B cell (primary cell): ENCODE measurements at regions not wholly inside any gene's neighbourhood (a gene's known extent, or its start where the extent isn't known, plus 50 kb on each side); places are given as distances from the start of the nearest gene placed in this dataset.

Experiments used
- ATAC-seq: fragments of 200-7000 bp; cut with Tn5 transposase; one replicate; pipeline ENCODE4 v1.10.0; 2021; ENCODE audit warnings: low read depth, mild to moderate bottlenecking, moderate number of reproducible peaks, moderate library complexity
- CTCF ChIA-PET: fragments of 350-600 bp; sonication (Branson Sonifier 250); formaldehyde crosslinking; loops from one replicate; lab custom pipeline; 2021; ENCODE audit warnings: antibody characterized with exemption, inconsistent platforms; lab: Charles Lee
- POLR2A ChIA-PET: fragments of 350-600 bp; sonication (Branson Sonifier 250); formaldehyde crosslinking; loops from one replicate; lab custom pipeline; 2021; ENCODE audit warnings: antibody characterized with exemption; lab: Charles Lee
- DNase-seq: peaks from one replicate; pipeline ENCODE4 v3.0.0; 2013
- H2AFZ ChIP-seq: 2 replicates; pipeline ENCODE4 v1.6.1; 2012; ENCODE audit warnings: mild to moderate bottlenecking, low read depth, low read length; ENCODE audit not compliant: insufficient read depth, poor library complexity, severe bottlenecking
- H3K27ac ChIP-seq, 2 donors: 1 replicate in 1 of 2; 2 replicates in 1 of 2; pipeline ENCODE4 v1.5.1; 2012 to 2013; ENCODE audit warnings: low read length in 2 of 2, mild to moderate bottlenecking in 2 of 2, moderate library complexity in 1 of 2
- H3K27me3 ChIP-seq, 4 experiments: fragments of 200-600 bp in 1 of 4; sonication (generic) in 1 of 4; replicated peaks in 1 of 4; 1 replicate in 2 of 4; 2 replicates in 2 of 4; pipeline versions ENCODE4 v1.6.1 to v1.7.0; 2013 to 2016; ENCODE audit warnings: low read length in 3 of 4, mild to moderate bottlenecking in 2 of 4, mixed read lengths in 1 of 4, moderate library complexity in 1 of 4; ENCODE audit not compliant: insufficient read depth in 4 of 4, control insufficient read depth in 3 of 4; ENCODE audit errors: control extremely low read depth in 1 of 4
- H3K36me3 ChIP-seq, 2 experiments: replicated peaks in 1 of 2; 1 replicate in 1 of 2; 2 replicates in 1 of 2; pipeline versions ENCODE4 v1.6.1 to v1.7.1; 2013; ENCODE audit warnings: low read length in 1 of 2; ENCODE audit not compliant: insufficient read depth in 2 of 2, control insufficient read depth in 1 of 2; ENCODE audit errors: control extremely low read depth in 1 of 2, extremely low read depth in 1 of 2
- H3K4me1 ChIP-seq, 2 donors: fragments of 200-600 bp in 1 of 2; sonication (generic) in 1 of 2; 1 replicate in 1 of 2; 2 replicates in 1 of 2; pipeline versions ENCODE4 v1.5.1 to v1.6.1; 2013 to 2017; ENCODE audit warnings: low read length in 2 of 2; ENCODE audit not compliant: control insufficient read depth in 2 of 2, insufficient read depth in 2 of 2
- H3K4me2 ChIP-seq: replicated peaks from 2 replicates; pipeline ENCODE3; 2012; ENCODE audit warnings: mild to moderate bottlenecking, low read depth, low read length; ENCODE audit not compliant: poor library complexity, severe bottlenecking
- H3K4me3 ChIP-seq, 5 experiments: fragments of 200-600 bp in 1 of 5; sonication (generic) in 1 of 5; 1 replicate in 3 of 5; 2 replicates in 2 of 5; pipeline versions ENCODE4 v1.5.1 to v1.7.0; 2011 to 2016; ENCODE audit warnings: low read length in 4 of 5, mild to moderate bottlenecking in 4 of 5, low read depth in 2 of 5, control low read depth in 1 of 5, moderate library complexity in 1 of 5; ENCODE audit not compliant: insufficient read depth in 1 of 5; ENCODE audit errors: control extremely low read depth in 1 of 5, extremely low read depth in 1 of 5
- H3K79me2 ChIP-seq: fragments of 200-600 bp; sonication (generic); one replicate; pipeline ENCODE4 v1.6.0; 2016; ENCODE audit warnings: low read length; ENCODE audit not compliant: control insufficient read depth, insufficient read depth
- H3K9ac ChIP-seq: fragments of 200-600 bp; sonication (generic); 2 replicates; pipeline ENCODE4 v1.6.1; 2017; ENCODE audit warnings: mild to moderate bottlenecking, low read length, moderate library complexity
- H3K9me3 ChIP-seq, 3 donors: one replicate each; pipeline versions ENCODE4 v1.6.1 to v1.7.1; 2013; ENCODE audit warnings: low read length in 2 of 3; ENCODE audit not compliant: control insufficient read depth in 2 of 3, insufficient read depth in 1 of 3; ENCODE audit errors: control extremely low read depth in 1 of 3
- H4K20me1 ChIP-seq: 2 replicates; pipeline ENCODE4 v1.6.0; 2012; ENCODE audit warnings: mild to moderate bottlenecking, low read length; ENCODE audit not compliant: insufficient read depth, control insufficient read depth, poor library complexity, severe bottlenecking
- H3K27ac Mint-ChIP-seq: one replicate; pipeline ENCODE4 v1.8.0; 2021; ENCODE audit warnings: mixed read lengths
- H3K27me3 Mint-ChIP-seq: one replicate; pipeline ENCODE4 v1.8.0; 2021; ENCODE audit warnings: mixed read lengths
- H3K4me1 Mint-ChIP-seq: one replicate; pipeline ENCODE4 v1.8.0; 2021; ENCODE audit warnings: mixed read lengths
- H3K4me3 Mint-ChIP-seq: one replicate; pipeline ENCODE4 v1.8.0; 2021; ENCODE audit warnings: mixed read lengths
- H3K9me3 Mint-ChIP-seq: one replicate; pipeline ENCODE4 v1.8.0; 2022; ENCODE audit warnings: mixed read lengths; ENCODE audit not compliant: insufficient read depth
- CTCF ChIP-seq: fragments of 200-600 bp; IDR thresholded peaks from one replicate; pipeline ENCODE4 v1.8.0; 2022; ENCODE audit warnings: antibody characterized with exemption, mild to moderate bottlenecking
- EZH2 ChIP-seq: IDR thresholded peaks from 2 replicates; pipeline ENCODE4 v1.6.1; 2012; ENCODE audit warnings: borderline replicate concordance, low read depth, mild to moderate bottlenecking, moderate library complexity, low read length; ENCODE audit not compliant: insufficient read depth, poor library complexity, severe bottlenecking
- WGBS: methylation state at CpG from one replicate; pipeline ENCODE4 v1.1.5; 2013; ENCODE audit warnings: missing lambda C conversion rate; ENCODE audit not compliant: insufficient coverage; 5-methylcytosine and 5-hydroxymethylcytosine counted together
- intact Hi-C: fragments of 100-400 bp; cut with micrococcal nuclease; formaldehyde crosslinking; loops from one replicate; pipeline ENCODE4 v1.10.0; 2022

GRCh38 chr13:91174886-91175501 is 172.5 kb upstream of the MIR17HG start:
- no peak for ATAC-seq
- H3K9ac ChIP-seq: no peak overlapping the region

GRCh38 chr13:91178099-91178498 is 169.4 kb upstream of the MIR17HG start:
- Histone ChIP-seq H3K4me1 (no peaks in the 10 kb centered on the region), H3K4me2 (no peak overlapping the region), H3K36me3 (no peaks in the 10 kb centered on the region), H2AFZ (no peak overlapping the region), H3K9ac (no peak overlapping the region), H3K4me3 (no peak overlapping the region), H3K27ac (no peak overlapping the region), H3K9me3 (peaks cover 0 to 5% (median 0%) of the 10 kb centered on the region in 3 donors), H3K27me3 (peaks cover 0 to 6% (median 2%) of the 10 kb centered on the region in 4 experiments), H4K20me1 (no peaks in the 10 kb centered on the region), H3K79me2 (no peaks in the 10 kb centered on the region)
- no peaks in the 10 kb centered on the region for H3K9me3 Mint-ChIP-seq
- no CpG with 5 or more reads among the region's 1 CpG for WGBS
- H3K4me3 Mint-ChIP-seq: no peak overlapping the region
- ATAC-seq: no peak
- intact Hi-C loops: no loop called here
- no peak overlapping the region for H3K27ac Mint-ChIP-seq
- CTCF ChIA-PET: no interaction called here
- peaks cover 4% of the 10 kb centered on the region for H3K27me3 Mint-ChIP-seq
- no peak for DNase-seq
- no peaks in the 10 kb centered on the region for H3K4me1 Mint-ChIP-seq
- TF ChIP-seq EZH2: no peak
- TF ChIP-seq CTCF: no peak
- POLR2A ChIA-PET: no interaction called here

More at GRCh38 chr13:91174886-91175501, 172.5 kb upstream of the MIR17HG start:
- TF ChIP-seq EZH2: no peak
- no peak for TF ChIP-seq CTCF
- Mint-ChIP-seq H3K4me3 (no peak overlapping the region), H3K27me3 (peaks cover 4% of the 10 kb centered on the region), H3K4me1 (no peaks in the 10 kb centered on the region), H3K27ac (no peak overlapping the region), H3K9me3 (no peaks in the 10 kb centered on the region)
- no peak overlapping the region for H3K4me2 ChIP-seq
- H3K27me3 ChIP-seq: peaks cover 0 to 6% (median 2%) of the 10 kb centered on the region in 4 experiments
- peaks cover 0 to 5% (median 0%) of the 10 kb centered on the region in 3 donors for H3K9me3 ChIP-seq
- CTCF ChIA-PET: no interaction called here
- H4K20me1 ChIP-seq: no peaks in the 10 kb centered on the region
- POLR2A ChIA-PET: no interaction called here
- intact Hi-C loops: no loop called here
- DNase-seq: no peak
- H3K4me1 ChIP-seq: no peaks in the 10 kb centered on the region
- no peak overlapping the region for H3K27ac ChIP-seq
- H2AFZ ChIP-seq: peak overlapping the region; percentile 22
- no peak overlapping the region for H3K4me3 ChIP-seq
- no peaks in the 10 kb centered on the region for H3K79me2 ChIP-seq
- H3K36me3 ChIP-seq: no peaks in the 10 kb centered on the region
- WGBS: 29% methylated on average over 51 of the region's 52 CpGs
